Hematopoietic multipotent progenitor cell treated with erythropoietin and hydrocortisone succinate and interleukin-3 and kit ligand, for 8 days (in vitro differentiated cells): ENCODE measurements at regions not wholly inside any gene's neighbourhood (a gene's known extent, or its start where the extent isn't known, plus 50 kb on each side); places are given as distances from the start of the nearest gene placed in this dataset.

Experiments used
- DNase-seq: peaks from one replicate; pipeline ENCODE4 v3.0.0-alpha.2; 2015

DNA sequence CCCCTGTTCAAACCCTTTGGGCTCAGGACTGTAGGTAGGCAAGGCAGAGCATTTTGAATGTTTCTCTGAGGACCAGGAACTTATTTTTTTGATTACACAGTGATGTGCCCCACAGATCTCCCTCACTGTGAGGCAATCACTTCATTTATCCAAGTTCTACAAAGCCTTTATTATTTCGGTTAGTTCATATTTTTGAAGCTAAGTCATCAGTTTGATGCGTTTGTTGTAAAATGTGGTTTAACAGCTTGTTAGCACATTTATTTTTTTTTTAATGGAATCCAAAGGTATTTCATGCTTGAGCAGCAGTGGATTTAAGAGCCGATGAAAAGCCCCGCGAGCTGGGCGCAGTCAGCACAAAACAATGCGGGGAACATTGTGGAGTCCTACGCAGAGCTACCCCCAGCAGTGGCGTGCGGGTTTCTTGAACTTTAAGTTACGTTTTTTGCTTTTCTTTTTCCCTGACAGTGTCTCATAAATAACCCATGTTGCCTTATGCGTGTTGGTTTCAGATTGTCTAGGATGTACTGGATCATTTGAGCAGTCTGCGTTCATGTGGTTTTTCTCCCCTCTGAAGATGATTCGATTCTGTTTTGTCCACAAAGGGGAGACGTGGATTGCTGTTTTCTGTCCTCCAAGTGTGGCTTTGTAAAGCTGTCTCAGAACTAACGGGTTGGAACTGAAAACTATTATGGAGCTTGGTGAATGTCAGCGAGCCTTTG is 233.6 kb upstream of the BMP2 start:
- no peak for DNase-seq

DNA sequence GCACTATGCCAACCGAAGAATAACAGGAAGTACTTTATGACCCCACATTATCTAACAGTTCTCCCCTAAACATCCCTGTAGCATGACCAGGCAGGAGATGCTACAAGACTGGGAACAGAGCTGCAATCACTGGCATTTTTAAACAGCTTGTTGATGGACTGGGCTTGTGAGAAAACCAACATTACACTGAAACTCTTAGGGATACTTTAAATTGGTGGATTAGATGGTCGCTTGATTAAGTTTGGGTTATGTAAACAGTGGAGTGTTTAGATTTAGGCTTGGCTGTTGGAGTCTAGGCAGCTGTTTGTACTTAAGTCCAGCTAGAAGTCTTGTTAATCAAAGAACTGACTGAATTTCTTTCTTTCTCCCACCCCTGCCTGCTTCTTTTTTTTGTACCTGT is 234.1 kb upstream of the BMP2 start:
- no peak for DNase-seq

DNA sequence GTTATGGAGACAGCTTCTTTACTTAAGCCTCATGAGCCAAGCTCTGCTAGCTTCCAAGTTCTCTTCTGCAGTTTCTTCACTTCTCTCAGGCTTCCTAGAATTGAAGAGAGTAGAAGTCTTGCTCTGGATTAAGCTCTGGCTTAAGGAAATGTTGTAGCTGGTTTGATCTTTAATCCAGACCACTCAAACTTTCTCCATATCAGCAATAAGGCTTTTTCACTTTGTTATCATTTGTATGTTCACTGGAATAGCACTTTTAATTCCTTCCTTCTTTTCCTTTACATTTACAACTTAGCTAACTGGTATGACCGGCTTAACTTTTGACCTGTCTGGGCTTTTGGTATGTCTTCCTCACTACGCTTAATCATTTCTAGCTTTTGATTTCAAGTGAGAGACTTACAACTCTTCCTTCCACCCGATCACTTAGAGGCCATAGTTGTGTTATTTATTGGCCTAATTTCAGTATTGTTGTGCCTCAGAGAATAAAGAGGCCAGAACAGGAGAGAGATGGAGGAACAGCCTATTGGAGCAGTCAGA is 236.6 kb upstream of the BMP2 start:
- DNase-seq: no peak

DNA sequence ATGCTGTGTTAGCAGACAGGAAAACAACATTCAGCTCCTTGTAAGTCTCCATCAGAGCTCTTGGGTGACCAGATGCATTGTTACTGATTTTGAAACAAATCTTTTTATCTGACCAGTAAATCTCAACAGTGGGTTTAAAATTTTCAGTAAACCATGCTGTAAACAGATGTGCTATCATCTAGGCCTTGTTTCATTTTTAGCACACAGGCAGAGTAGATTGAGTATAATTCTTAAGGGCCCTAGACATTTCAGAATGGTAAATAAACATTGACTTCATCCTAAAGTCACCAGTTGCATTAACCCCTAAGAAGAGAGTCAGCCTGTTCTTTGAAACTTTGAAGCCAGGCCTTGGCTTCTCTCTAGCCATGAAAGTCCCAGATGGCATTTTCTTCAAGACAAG is 237.2 kb upstream of the BMP2 start:
- DNase-seq: no peak

DNA sequence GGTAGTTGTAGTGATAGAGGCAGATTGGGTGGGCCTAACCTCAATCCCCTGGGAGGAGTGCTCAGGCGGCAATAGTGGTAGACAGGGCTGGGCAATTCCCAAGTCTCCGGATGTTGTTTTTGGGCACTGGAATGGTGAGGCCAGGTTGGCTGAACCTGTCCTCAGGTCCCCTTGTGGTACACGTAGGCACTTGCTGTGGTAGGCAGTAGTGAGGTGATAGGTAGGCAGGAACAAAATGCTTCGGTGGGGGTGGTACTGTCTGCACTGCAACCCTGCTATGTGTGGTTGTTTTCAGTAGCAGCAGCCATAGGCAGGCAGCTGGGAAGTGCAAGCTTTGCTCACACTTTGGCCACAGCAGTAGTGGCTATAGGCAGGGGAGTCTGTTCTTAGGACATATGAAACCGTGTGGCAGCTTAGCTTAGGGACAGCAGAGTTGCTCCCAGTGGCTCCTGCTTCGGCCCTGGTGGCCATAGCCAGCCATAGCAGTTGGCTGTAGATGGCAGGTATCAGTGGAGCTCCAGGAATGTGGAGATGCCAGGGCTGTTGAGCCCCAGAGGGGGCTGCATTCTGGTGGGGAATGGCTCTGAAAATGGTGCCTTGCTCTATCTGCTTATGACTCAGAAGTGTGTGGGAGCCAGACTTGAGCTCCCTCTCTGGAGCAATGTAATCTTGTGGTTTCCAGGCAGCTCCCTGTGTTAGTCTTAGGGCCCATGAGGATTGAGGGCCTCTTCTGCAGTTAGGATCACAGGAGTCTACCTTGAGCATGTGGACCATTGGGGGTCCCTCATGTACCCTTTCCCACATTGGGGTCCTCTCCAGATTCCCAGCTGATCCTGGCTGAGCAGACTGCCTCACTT is 241.8 kb upstream of the BMP2 start:
- no peak for DNase-seq

DNA sequence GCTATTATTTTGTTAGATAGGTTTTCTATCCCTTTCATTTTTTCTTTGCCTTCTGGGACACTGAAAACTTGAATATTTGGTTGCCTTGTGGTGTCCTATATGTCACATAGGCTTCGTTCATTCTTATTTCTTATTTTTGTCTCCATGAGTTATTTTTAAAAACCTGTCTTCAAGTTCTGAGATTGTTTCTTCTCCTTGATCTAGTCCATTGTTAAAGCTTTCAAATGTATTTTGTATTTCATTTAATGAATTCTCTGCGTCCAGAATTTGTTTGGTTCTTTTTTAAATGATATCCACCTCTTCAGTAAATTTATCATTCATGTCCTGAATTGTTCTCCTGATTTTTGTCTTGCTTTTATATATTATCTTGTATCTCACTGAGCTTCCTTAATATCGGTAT is 243.2 kb upstream of the BMP2 start:
- no peak for DNase-seq

DNA sequence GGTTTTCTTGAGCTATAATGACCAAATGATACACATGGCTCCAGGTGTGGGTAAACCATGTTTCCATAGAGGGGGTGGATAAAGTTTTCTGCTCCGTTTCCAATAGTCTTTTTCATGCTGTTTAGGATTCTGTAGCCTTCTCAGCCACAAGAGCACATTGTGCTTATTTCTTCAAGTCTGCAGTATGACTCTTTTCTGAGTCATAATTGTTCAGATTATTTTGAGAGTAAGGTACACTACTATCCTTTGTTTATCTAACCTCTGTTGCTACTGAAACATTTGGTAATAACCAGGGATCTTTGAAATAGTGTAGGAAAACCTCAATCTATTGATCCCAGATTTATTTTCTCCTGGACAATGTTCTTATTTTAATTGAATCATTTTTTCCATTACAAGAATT is 247.9 kb upstream of the BMP2 start:
- no peak for DNase-seq

DNA sequence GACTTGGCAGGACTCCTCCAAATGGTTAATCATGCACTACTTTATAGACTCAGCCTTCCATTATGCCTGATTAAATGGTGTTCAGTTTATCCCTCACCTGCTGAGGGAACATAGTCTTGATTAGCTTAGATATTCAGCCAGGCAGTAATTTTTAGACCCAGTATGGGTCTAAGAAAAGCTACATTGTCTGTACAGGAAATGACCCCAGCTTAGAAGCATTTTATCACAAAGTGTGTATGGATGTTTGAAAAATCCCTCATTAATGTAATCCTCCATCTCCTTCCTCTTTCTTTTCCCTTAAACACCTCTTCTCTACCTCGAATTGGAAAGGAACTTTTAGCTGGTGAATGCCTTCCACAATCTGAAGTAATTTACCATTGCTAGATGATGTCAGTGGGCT is 252.2 kb upstream of the BMP2 start:
- no peak for DNase-seq

DNA sequence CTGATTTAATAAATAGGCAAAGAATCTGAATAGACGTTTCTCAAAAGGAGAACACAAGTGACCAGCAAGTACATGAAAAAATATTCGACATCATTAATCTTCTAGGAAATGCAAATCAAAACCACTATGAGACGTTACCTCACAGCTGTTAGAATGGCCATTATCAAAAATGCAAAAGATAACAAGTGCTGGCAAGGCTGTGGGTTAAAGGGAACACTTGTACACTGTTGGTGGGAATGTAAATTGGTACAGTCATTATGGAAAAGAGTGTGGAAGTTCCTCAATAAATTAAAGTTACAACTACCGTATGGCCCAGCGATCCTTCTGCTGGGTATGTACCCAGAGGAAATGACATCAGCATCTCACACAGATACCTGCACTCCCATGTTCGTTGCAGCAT is 253.9 kb upstream of the BMP2 start:
- no peak for DNase-seq

DNA sequence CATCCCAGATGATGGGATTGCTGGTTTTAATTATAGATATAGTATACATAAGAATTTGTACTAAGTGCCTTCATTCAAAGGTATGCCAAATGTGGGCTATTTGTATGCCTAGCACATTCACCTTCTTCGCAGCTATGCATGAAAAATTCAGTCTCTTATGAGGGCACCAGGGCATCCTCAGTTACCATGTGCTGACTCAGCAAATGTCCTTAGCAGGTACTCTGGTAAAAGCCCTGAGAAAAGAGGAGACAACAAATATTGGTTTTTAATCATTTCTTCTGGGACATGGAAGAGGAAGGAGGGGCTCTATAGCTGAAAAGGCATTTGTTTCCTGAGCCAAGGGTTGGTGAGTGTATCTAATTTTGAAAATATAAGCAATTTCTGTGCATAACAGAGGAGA is 258.1 kb upstream of the BMP2 start:
- DNase-seq: no peak

DNA sequence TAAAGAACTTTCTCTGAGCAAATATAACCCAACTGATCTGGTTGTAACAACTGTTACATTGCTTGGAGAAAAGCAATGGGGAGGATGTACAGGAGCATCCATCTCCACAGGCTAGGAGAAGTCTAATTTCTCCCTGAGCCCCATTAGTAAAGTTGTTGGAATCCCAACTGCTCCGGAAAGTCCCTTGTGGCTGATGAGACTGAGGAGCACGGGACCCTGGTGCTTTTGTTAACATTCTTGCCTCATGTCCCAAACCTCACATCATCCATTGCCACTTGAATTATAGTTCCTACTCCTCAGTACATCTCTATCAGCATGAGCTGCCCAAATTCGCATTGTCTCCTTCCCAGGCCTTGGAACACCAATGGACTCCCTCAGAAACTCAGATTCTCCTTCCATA is 260.6 kb upstream of the BMP2 start:
- DNase-seq: no peak

DNA sequence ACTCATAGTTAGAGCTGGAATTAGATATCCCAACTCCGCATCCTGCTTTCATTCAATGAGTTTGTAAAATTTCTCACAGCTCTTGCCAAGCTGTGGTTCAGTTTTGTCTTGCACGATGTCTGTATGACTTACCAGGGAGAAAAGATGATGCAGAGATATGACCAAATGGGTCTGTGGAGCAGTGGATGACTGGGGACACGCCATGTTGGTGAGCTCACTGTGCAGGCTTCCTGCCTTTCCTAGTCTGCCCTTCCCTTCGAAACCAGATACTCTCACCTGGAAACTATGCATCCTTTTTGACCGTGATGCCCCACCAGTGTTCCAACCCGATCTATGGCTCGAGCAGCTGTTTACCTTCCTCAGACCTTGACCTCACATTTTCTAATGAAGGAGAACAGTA is 262.7 kb upstream of the BMP2 start:
- DNase-seq: no peak

DNA sequence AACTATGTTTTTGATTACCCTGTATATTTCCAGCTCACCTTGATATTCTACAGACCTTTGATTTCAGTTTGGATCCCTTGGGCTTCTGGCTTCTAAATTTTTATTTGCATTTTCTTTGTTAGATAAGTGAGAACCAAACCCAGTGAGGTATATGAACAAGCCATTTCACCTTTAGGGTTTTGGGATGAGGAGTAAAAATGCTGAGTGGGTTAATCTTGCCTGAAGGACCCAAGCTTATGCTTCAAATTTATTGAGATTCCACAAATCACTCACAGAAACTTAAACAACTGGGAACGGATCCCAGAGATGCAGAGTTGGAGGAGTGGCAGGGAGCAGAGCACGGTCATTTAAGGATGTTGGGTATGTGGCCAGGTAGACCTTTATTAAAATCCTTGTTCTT is 263.3 kb upstream of the BMP2 start:
- DNase-seq: no peak

DNA sequence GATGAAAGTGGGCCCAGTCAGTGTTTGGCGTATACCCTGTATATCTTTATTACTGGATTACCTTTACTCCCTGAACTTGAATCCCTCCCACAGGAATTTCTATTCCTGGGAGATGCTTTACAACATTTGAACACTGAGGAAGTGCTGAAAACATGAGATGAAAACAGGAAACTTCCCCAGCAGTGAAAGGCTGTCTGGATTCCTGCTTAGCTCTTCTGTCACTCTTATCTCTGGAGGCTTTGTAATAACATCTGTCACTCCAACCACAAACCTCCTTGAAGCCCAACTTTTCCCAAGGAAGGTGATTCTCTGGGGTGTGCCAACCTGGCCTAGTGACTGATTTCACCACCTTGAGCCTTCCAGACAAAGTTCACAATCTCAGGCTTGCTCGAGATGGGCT is 264.5 kb upstream of the BMP2 start:
- DNase-seq: no peak

DNA sequence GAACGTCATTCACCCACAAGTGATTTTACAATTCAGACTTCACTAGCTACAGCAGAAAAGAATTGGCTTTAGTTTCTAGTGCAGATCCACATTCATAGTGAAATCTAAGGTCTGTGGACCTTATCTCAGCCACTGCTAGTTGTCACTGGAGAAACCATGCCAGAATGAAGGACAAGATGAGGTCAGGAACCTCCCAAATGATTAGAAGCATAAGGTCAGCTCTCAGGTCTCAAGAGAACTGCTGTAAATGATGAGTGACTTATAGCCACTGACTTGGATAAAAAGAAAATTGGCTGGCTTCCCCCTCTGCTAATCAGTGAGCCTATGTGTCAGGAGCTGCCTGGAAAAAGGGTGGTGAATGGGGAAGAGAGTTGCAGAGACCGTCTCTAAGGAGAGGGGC is 265.3 kb upstream of the BMP2 start:
- no peak for DNase-seq

DNA sequence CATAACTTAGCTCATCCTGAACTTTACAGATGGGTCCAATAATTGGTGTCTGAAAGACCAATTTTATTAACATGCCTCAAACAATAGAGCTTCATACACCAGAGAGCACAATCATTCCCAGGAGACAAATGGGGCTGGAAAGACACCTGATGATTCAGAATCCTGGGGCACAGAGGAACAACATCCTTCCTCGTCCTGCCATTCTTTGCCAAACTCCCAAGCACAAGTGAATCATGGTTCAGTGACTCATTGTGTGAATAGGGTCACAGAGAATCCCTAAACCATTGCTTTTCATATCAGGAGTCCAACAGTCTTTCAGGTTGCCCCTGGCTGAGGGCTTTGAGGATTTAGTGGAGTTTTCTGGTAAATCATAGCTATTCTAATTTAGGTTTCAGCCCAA is 266.4 kb upstream of the BMP2 start:
- DNase-seq: no peak

DNA sequence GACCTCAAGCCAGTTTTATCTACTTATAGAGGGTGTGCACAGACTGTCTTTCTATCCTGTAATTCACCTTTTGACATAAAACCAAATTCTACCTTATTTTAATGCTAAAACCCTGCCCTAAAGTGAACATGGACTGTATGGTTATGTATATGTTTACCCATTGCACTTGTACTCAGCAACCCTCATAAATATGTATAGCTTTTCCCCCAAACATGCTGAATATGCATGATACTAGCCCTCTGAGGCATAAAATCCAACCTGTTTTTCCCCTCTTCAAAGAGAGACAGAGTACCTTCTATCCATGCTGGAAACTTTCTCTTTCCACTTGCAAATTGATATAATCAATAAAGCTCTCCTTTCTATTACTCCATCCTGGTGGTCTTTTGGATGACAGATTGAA is 267.9 kb upstream of the BMP2 start:
- no peak for DNase-seq

DNA sequence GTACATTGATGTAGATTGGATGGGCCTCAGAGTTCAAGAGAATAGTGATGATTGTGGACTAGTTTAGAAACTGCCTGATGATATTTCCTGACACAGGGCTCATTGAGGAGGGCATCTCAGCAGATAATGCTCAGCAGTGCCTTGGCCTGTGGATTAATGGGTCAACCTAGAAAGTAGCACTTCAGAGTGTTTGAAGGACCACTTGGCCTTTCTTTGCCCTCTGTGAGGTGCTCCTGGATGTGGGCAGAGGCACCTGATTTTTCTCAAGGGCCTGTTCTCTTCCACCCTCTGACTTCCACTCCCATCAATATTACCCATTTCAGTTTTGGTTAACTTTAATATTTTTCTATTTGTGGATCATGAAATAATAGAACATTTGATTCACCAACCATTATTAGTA is 270.6 kb upstream of the BMP2 start:
- no peak for DNase-seq

DNA sequence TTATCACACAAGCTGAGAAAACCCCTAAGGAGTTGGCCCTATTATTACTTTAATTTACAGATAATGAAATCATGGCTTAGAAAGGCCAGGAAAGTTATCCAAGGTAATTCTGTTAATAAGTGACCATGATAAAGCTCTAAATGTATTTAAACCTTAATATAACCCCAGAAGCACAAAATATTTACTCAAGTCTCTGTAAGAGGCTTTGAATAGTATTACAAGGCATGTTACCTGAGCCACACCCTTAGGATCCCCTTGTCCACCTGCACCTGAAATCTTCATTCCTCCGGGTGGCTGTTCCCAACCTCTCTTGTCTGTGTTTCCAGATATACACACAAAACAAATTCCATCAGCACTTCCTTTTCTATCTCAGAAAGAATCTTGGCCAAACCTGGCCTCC is 271.6 kb upstream of the BMP2 start:
- no peak for DNase-seq

DNA sequence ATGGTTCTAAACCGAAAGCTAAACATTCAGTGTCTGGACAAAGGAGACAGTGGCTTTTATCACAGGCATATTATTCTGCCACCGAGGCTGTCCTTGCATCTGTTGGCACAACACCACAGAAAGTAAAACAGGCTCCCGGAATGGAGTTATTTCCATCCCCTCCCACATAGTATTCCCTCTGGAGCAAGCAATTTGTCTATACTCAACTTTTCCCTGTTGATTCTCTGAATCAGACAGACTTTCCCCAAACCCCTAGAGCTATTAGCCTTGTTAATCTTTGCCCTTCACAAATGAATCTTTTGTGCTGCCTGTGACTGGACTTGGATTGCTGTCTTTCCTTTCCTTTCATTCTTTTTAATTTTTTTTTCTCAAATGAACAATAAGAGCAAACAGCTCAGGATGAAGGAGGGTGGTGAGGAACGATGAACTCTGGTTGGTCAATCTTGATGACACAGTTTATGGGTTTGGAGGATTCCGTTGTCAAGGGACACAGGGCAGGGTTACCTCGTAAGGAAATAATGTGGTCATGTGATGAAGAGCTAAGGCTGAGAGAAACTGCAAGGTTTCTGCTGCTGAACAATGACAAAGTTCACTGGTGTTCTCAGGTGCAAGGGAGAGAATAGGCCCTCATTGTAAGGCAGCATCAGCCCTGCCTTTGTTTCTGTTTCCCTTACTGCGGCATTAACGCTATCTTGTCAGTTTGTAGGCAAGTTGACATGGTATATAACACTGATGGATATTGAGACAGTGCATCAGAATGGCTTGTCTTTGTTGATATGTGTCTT is 275.0 kb upstream of the BMP2 start:
- DNase-seq: no peak

DNA sequence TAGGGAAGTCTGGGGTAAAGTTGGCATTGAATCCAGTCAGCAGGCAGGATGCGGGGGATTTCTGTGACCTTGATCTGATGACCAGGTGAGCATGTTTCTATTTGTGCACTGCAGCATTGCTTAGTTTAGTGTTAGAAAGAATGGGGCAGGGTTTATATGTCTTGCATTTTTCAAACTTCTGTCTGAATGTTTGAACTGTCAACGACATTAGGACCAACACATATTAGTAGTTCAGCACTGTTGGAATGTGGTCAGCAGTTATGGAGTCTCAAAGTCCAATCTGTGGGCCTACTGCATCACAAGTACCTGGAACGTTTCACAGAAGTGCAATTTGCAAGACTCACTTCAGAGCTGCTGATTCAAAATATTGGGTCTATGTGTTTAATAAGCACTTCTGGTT is 276.6 kb upstream of the BMP2 start:
- DNase-seq: no peak

DNA sequence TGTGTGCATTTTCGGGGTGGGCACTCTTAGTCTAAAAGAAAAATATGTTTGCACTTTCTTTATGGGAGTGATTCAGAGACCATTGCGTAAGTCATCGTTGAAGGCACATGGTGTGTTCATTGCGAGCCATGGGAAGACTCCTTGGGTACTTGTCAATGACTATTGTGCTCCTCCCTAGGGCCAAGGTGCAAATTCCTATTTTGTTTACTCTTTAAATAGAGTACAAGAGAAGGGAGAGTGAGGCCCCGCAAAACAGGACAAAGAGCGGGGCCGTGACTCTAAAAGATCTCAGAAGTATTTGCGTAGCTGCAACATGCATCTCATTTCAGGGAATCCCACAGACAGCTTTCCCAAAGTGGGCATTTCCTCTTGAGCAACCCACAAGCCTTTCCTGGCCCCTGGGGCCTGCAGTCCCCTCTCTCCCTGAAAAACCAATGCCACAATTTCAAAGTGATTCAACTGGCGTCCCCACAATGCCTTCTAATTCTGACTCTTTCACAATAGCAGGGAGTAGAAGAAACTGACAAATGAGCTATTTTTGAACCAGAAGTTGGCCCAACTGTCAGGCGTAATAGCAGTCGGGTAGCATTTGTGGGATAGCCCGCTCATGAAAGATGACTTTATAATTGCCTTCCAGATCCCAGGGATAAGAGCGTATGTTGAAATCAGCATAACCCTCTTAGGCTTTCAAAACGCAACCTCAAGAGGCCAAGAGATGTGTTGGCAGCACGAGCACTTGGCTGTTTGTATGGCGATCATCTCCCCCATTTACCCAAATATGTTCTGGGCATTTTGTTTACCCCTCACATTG is 277.9 kb upstream of the BMP2 start:
- DNase-seq: no peak

DNA sequence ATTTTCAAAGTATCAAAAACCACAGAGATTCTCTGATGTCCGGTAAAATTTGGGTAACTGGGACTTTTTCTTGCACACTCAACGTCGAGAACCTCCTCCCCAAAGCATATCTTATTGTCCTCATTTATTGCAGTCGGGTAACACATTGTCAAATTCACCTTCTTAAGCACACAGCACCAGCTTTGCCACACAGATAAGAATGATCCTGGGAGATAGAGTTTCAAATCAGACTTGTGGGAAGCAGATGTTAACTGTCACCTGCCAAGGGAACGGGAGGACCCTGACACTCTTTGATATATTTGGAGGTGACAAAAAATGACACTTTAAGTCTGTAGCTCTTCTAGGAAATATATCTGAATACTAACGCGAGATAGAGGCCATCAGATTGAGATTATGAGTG is 282.1 kb upstream of the BMP2 start:
- no peak for DNase-seq
